M059J (cell line): ENCODE measurements at regions not wholly inside any gene's neighbourhood (a gene's known extent, or its start where the extent isn't known, plus 50 kb on each side); places are given as distances from the start of the nearest gene placed in this dataset.
A peak's percentile ranks its signal among the peaks of the same experiment; 100 is the strongest.
"Not testable (repeated sequence)": the region's sequence is repeated elsewhere in the genome, so short reads cannot be mapped to it uniquely, and the experiment has no call there.

Experiments used
- DNase-seq: peaks from one replicate; pipeline ENCODE4 v3.0.0-alpha.2; 2012; ENCODE audit warnings: low read depth

DNA sequence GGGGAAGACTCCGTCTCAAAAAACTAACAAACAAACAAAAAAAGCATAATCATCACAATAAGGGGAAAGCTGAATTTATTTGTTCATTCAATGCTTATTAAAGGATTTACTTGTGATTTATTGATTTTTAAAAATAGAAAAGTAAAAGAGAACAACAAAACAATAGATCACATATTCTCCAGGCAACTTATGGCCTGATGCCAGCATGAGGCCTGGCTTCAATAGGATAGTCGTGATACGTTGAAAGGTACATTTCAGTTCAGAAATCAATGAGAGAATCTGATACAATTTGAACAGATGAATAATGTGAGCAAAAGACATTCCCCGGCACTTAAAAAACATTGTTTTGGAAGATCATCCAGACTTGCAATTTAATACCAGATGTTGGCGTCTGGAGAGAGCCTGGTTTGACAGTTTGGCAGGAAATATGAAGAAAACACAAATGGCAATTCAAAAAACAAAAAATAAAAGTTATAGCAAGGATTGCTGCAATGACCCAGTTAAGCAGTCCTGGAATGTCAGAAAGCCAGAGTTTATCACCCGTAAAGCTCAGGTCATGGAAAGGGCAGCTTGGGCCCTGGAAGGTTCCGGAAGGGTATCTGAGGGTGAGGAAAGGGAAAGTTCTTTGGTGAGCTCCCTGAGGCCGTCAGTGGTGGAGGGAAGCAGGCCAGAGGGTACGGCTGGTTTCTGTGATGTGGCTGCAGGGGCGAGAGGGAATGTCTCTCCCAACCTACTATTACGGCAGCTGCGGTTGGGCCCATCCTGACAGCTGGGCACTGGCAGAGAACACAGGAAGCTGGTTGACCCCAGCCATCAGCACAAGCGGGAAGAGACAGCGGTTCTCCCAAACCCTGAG lies 230.2 kb upstream of the HES1 start:
- no peak for DNase-seq

DNA sequence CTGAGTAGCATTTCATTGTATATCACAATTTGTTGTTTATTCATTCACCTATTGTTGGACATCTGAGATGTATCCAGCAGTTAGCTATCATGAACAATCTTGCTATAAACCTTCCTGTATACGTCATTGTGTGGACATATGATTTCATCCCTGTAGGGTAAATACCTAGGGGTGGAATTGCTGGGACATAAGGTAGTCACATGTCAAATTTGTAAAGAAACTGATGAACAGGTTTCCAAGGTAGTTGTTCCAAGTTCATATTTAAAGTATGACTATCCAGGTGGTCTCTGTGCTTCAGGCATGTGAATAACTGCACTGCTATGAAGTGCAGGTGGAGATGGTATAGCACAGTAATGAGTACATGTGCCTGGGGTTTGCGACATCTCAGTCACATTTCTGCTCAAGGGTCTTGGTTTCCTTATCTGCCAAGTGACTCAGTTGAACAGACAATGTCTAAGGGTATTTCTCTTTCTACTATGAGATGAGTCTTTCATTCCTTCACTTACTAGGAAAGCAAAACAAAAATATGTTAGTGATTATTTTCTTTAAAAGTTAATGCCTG lies 229.0 kb upstream of the HES1 start:
- DNase-seq, result no peak

DNA sequence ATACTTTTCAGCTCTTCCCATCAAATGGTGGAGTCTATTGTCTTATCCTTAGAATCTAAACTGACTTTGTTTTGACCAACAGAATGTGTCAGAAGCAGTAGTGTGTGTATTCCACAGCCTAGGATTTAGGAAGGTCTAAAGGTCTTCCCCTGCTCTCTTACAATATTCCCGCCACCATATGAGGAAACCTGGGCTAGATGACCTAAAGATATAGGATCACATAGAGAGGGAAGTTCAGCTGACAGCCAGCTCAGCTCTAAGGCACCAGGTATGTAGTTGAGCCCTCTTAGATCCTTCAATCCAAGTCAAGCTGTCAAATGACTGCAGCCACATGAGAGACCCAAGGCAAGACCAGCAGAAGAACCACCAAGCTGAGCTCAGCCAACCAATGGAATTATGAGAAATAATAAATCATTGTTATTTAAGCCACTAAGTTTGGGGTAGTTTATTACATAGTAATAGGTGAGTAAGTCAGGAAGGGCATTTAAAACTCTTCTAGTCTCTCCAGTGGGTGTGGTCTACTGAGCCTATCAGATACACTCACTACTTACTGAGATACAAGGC lies 227.7 kb upstream of the HES1 start:
- no peak for DNase-seq

DNA sequence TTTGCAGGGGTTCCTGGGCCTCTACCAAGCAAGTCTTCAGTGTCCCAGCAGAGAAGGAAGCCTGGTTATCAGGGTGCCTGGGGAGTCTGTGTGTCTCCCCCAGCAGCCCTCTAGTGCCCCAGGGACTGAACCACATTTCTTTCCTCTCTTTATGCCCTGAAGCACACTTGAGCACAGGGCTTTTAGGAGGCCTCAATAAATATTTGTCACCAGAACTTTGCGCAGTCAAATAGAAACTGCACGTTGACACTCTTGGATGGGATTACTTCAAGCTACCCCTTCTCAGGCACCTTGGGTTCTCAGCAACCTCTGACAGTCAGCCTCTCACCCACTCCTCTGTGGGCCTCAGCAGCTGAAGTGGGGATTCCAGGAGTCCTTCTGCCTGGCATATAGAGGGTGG lies 226.6 kb upstream of the HES1 start:
- DNase-seq, result no peak

DNA sequence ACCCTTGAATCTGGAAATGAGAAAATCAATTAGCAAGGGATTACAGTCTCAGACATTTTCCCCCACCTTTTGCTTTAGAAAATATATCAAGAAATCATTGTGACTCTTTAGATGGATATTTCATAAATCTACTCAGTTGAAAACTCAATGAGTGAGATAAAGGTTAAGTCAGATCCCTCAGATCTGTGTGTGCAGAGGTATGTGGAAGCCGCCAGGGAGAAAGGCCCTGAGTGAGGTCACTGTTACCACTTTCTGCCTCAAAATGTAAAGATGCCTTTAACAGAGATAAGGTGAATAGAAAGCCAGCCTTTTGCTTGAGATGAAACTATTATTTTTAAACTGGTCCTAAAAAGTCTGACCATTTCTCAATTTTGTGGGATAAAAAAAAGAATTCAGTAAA lies 225.6 kb upstream of the HES1 start:
- DNase-seq, result no peak

DNA sequence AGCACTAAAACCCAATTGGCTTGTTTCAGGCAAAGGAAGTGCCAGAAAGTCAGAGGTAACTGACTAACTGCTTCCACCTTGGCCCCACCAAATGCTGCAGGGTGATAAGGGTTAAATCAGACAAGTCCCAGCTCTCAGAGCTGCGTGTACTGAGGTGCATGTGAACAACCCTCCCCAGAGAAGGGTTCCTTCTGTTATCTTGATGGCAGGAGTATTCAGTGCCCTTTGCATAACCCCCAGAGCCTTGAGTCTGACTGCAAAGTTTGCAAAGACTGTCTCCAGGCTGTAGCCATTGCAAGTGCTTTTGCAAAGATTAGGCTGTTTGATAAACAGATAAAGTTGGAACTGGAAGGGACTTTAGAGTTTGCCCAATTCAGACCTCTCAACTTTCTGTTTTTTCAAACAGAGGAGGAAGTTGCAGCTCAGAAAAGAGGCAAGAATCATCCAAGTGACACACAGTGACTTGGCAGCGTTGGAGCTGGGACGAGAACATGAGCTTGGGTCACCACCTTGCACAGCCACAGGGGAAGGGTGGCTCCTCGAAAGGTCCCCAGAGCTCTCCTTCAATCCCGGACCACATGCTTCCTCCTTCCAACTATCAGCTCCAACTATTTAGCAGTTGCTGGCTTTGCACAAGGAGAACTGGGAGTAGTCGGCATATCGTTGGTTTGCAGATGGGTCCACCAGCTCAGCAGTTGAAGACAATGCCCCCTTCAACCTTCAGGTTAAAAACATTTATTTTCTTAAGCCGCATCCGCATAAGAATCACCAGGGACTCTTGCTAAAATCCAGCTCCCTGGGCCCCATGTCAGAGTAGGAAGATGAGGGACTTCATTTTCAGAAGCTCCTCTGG lies 224.8 kb upstream of the HES1 start:
- no peak for DNase-seq

DNA sequence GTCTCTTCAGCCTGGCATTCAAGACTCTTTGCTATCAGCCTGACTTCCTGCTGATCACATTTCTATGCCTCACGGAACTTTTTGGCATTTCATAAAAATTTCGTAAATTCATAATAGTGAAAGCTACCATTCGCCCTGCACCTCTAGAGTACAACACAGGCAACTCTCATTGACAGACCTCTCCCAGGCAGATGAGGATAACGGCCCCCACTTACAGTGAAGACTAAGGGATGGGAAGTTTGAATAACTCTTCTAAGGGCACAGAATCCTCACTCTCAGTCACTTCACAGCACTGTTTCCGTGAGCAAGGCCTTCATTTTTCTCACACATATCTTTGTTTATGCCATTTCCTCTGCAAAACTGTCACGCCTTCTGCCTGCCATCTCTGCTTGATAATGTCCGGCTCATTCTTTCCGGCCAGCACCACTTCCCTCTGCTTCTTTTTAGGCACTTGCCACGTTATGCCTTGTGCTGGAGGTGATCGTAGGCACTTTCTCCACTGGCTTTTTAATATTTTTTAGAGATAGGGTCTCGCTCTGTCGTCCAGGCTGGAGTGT lies 224.1 kb upstream of the HES1 start:
- DNase-seq, result no peak

DNA sequence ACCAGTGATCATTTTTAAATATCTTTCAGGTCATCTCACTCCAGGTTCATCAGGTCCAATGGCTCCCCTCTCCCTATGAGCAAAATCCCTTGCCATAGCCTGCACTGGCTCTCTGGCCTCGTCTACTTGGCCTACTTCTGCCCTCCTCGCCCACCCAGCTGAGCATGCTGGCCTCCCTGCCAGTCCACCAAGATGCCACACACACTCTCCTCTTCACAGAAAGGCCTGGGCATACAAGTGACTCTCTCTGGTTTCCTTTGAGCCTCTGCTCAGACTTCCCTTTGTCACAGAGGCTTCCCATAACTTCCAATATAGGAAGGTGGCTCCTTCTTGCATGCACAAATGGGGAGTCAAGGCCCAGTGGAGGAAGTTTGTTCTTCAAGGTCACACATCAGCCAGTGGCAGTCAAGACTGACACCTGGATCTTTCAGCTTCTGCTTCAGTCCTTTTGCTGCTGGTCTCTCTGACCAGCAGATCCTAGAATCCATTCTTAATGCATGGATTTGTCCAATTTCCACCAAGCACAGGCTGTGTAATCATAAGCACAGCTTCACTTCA lies 223.2 kb upstream of the HES1 start:
- DNase-seq, result no peak

DNA sequence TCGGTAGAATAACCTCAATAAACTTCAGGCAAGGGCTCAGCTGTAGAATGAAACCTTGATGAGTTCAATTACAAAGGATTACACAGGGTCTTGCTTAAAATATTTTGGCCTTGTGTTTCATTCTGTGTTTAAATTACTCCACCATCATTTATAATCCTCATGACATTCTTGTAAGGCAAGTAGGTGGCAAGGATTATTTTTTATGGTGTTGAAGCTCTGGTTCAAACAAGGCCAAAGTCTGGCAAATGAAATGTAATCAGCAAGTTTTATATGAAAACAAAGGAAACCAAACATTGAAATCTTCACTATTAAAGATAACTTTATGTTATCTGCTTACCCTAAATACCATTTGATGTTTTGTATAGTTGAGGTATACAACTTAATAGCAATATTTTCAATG lies 221.3 kb upstream of the HES1 start:
- DNase-seq, result no peak

DNA sequence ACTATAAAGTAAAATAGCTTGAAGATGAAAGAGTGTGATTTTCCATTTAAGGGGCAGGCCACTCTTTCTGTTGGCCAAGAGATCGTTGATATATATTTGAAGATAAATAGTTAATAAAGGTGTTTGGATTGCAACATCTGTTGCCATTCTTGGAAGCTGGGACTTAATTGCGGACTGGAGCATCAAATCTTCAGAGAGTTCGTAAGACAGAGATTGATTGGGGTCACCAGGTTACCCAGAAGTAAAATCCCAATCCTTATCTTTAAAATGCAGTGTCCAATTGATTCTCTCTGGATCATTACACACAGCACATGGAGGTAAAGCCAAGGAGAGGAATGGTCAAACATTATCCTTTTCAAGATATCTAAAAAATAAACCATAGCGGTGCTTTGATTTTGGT lies 220.8 kb upstream of the HES1 start:
- no peak for DNase-seq

DNA sequence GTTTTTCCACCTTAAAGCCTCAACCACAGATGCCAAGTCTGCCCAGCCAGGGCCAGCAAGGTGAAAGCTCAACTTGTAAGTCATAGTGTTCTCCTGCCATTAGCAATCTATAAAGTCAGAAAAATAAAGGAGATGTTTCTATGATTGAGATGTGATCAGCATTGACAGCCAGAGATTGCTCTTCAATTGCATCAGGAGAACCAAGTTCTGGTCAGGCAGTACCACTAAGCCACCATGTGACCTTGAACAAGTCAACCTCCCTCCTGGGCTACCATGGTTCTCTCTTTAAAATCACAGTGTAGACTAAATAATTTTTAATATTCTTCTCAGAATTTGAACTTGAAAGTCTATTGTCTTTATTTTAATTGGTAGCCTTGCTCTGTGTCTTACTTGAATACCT lies 220.3 kb upstream of the HES1 start:
- no peak for DNase-seq

DNA sequence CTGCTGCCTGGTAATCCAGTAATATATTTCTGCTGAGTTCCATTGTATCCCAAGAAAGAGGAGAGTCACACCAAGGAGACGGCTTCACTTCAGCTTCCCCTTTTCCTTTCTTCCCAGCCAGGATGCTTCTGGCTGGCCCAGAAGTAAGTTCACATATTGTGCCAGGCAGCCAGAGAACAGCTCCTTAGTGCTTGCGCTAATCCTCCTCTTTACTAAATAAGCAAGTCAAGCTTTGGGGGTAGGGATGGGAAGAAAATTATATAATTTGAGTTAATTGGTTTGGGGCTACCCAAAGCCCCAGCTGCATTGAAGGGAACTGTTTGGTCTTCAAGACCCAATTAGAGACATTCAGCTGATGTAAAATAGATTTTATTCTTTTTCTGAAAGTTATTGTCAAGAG lies 218.8 kb upstream of the HES1 start:
- DNase-seq, result no peak

DNA sequence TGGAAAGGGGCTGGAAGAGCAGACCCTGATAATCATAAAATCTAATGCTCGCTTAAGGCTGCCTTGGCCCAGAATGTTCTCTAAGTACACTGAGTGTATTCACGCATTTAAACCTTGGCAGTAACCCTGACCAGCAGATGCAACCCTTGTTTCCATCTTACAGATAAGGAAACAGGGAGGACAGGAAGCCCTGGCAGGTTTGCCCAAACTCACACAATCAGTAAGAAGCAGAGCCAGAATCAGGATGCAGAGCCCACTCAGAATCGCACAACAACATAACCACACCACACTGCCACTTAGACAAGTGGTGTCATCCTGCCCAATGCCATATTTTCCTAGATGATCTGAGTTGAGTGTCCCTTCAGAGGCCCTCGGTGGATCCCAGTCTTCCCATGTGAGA lies 214.5 kb upstream of the HES1 start:
- DNase-seq, result no peak

DNA sequence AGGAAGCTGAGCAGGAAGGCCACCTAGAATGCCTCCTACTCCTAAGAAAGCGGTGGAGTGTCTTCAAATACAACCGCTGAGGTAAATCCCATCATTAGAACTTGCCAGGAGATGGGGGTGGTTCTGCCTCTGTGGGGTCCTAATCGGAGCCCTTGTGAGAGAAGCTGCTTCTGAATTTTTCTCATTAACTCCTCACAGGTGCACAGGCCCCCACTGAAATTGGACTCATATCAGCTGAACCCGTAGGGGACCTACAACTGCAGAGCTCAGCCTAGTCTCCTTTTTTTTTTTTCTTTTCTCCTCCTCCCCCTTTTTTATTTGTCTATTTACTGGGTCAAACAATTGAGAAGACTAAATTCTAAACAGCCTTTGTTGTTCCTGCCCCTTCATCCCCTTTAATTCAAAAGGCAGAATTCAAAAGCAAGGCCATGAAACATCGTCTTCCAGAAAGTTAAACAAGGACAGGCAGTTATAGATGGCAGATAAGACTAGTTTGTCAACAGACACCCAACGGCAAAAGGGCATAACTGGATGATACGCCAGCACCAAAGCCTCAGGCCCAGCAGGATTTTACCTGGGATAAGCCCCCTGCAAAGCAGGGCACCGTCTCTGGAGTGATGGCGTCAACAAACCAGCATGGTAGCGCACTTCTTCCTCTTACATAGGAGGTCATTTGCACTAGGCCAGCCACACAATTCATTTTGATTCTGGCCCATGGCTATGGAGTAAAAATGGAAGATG lies 213.7 kb upstream of the HES1 start:
- DNase-seq, result no peak

DNA sequence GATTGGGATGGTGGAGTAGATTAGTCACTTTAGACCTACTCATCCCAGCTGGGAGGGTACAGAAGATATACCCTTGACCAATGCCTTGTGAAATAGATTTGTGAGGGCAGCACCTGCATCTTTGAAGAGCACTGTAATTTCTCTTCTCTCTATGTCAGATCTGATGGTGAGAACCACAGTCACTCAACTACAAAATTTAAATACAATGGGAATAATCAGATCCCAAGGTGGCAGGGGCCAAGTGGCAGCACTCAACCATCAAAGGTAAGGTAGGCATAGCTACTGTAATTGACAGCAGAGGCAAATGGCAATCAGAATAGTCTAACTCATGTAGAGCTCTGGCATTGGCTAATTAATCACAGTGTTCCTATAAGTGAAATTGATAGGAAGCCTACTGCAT lies 212.0 kb upstream of the HES1 start:
- DNase-seq, result not testable (repeated sequence)

DNA sequence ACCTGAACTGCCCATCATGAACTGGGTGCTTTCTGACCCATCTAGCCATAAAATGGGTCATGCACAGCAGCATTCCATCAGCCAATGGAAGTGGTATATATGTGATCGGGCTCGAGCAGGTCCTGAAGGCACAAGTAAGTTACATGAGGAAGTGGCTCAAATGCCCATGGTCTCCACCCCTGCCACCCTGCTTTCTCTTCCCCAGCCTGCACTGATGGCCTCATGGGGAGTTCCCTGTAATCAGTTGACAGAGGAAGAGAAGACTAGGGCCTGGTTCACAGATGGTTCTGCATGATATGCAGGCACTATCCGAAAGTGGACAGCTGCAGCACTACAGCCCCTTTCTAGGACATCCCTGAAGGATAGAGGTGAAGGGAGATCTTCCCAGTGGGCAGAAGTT lies 209.9 kb upstream of the HES1 start:
- not testable (repeated sequence) for DNase-seq

DNA sequence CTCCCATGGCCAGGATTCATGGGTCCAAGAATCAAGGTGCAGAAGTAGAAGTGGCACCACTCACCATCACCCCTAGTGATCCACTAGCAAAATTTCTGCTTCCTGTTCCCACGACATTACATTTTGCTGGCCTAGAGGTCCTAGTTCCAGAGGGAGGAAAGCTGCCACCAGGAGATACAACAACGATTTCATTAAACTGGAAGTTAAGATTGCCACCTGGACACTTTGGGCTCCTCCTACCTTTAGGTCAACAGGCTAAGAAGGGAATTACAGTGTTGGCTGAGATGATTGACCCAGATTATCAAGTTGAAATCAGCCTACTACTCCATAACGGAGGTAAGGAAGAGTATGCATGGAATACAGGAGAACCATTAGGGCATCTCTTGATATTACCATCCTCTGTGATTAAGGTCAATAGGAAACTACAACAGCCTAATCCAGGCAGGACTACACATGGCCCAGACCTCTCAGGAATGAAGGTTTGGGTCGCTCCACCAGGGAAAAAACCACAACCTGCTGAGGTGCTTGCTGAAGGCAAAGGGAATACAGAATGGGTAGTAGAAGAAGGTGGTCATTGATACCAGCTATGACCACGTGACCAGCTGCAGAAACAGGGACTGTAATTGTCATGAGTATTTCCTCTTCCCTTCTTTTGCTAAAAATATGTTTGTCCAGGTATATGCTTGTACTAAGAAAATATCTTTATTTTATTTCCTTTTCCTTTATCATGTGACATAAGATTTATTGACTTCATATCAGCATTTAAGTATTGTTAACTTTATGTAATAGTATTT lies 208.3 kb upstream of the HES1 start:
- not testable (repeated sequence) for DNase-seq

DNA sequence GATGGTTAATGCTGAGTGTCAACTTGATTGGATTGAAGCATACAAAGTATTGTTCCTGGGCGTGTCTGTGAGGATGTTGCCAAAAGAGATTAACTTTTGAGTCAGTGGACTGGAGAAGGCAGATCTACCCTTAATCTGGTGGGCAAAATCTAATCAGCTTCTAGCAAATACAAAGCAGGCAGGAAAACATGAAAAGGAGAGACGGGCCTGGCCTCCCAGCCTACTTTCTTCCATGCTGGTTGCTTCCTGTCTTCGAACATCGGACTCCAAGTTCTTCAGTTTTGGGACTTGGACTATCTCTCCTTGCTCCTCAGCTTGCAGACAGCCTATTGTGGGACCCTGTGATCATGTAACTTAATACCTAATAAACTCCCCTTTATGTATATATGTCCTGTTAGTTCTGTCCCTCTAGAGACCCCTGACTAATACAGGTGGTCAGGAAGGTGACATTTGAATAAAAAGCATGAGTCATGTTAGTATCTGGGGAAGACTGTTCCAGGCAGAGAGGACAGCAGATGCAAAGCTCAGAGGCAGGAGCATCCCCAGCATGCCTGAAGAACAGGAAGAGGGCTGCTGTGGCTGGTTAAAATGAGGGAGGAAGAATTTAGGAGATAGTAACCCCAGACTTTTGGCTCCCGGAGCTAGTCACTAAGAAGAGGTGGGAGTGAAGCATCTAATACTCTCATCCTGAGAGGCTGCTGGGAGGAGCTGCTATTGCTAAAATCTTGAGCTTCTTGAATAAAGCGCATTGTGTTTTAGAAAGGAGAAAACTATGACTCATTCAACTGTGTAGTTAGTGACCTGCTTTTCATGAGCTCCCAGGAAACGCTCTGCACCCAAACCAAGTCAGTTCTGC lies 207.4 kb upstream of the HES1 start:
- peak; percentile 30 for DNase-seq

DNA sequence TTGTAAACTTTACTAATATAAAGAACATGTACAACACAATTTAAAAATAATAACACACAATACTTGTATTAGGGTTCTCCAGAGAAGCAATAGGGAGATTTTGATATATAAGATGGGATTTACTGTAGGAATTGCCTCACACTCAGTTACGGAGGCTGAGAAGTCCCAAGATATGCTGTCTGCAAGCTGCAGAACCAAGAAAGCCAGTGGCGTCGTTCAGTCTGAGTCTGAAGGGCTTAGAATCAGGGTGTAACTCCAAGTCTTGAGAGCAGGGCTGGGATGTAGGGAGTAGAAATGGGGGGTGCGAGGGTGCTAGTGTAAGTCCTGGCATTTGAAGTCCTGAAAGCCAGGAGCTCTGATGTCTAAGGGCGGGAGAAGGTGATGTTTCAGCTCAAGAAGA lies 206.6 kb upstream of the HES1 start:
- DNase-seq, result no peak
